ENCODE measurements at regions not wholly inside any gene's neighbourhood (a gene's known extent, or its start where the extent isn't known, plus 50 kb on each side); places are given as distances from the start of the nearest gene placed in this dataset.

DNA sequence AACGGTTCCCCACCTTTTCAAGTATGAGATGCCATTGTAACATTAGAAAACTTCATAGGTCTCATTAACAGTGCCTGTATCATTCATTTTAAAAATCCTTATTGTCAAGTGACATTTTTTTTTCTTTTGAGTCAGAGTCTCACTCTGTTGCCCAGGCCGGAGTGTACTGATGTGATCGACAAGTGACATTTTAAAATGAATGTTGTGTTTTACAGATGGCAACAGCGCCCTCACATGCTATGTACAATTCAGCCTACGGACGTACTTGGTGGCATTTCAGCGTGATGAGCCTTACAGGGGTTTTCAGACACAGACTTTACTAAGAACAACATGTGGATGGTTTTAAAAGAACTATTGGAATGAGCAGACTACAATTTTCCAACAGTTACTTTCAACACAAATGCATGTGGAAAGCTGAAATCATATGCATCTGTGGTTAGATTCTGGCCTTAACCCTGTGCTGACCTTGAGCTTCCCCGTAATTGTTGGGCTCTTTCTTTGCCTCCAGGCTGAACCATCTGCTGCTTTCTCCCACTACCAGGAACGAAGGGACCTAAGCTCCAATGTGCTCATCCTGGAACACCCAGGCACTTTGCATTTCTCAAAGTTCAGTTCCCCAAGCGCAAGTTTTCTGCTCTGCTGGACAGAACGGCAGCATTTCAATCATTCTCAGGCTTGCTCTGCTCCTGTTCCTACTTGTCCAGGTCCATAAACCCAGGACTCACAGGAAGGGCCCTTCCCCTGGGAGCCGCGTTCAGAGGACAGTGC lies 119.9 kb upstream of the NDUFV2 start:
- Histone ChIP-seq H3K27ac (ENCODE audit: low read depth in 1 of 3, low read length in 2 of 3) (no peak overlapping the region), H3K27me3 (ENCODE audit: control insufficient read depth in 3 of 3, insufficient read depth in 3 of 3, low read length in 3 of 3) (no peaks in the 10 kb centered on the region), H3K4me3 (ENCODE audit: low read depth in 1 of 3, low read length in 3 of 3) (no peak overlapping the region), H3K9me3 (ENCODE audit: control insufficient read depth in 2 of 2, insufficient read depth in 1 of 2, low read depth in 1 of 2, low read length in 1 of 2) (no peaks in the 10 kb centered on the region), H3K4me1 (ENCODE audit: control insufficient read depth in 3 of 3, insufficient read depth in 2 of 3, low read depth in 1 of 3, low read length in 2 of 3) (no peaks in the 10 kb centered on the region), H3K36me3 (ENCODE audit: control insufficient read depth in 3 of 3, insufficient read depth in 2 of 3, low read depth in 1 of 3, low read length in 3 of 3) (no peaks in the 10 kb centered on the region)
- FAIRE-seq (no peak), DNase-seq (peak; percentile 61 to 64)
- 44 to 53% (median 51%) methylated on average over 13 of the region's 13 CpGs for WGBS, 3 donors

DNA sequence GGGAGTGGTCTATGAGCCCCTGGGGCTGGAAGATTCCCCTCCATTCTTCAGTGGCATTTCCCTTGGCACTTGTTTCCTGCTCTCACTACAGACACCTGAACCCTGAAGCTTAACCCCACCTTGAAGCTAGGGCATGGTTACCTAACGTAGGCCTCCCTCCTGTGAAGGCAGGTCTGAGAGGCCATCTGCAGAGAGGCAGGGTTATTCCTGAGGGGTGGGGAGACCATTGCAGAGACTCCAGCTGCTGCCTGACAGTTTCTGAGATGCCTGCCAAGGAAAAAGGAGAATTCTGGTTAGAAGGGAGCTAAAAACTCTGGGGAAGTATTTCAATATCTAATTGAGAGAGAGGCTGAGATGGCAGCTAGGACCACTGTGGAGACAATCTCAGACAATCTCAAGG lies 119.3 kb upstream of the NDUFV2 start:
- 59 to 63% (median 62%) methylated on average over 1 of the region's 1 CpG for WGBS, 3 donors
- H3K27ac ChIP-seq (ENCODE audit: low read depth in 1 of 3, low read length in 2 of 3): no peak overlapping the region
- FAIRE-seq: no peak

DNA sequence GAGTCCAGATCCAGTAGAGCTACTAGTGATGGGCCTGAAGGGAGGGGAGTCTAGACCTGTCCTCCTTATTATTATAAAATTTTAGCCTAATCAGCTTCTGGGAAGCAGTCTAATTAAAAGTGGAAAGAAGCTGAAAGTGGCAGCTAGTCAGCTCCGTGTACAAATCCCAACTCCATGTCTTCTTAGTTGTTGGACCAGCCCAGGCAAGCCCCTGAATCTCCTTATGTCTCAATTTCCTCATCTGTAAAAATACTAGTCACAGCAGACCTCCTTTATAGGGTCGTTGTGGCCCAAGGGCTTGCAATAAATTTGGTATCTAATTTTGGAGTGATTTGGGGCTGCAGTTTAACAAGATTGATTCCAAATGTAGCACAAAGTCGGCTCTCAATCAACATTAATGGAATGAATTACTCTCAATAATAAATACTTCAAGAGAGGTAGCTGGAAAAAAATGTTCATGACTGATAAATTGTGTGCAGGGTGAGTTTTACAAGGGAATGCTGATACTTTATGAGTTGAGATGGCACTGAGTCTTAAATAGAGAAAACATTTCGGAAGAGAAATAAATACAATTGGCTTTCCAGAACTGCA lies 118.3 kb upstream of the NDUFV2 start:
- no peak overlapping the region for H3K27ac ChIP-seq (ENCODE audit: low read depth in 1 of 3, low read length in 2 of 3)
- DNase-seq (no peak), FAIRE-seq (no peak)
- no peaks in the 10 kb centered on the region for H3K36me3 ChIP-seq (ENCODE audit: control insufficient read depth in 3 of 3, insufficient read depth in 2 of 3, low read depth in 1 of 3, low read length in 3 of 3)
- no peaks in the 10 kb centered on the region for H3K27me3 ChIP-seq (ENCODE audit: control insufficient read depth in 3 of 3, insufficient read depth in 3 of 3, low read length in 3 of 3)
- H3K4me1 ChIP-seq (ENCODE audit: control insufficient read depth in 3 of 3, insufficient read depth in 2 of 3, low read depth in 1 of 3, low read length in 2 of 3): no peaks in the 10 kb centered on the region
- 59 to 80% (median 63%) methylated on average over 4 of the region's 4 CpGs for WGBS, 3 donors
- H3K4me3 ChIP-seq (ENCODE audit: low read depth in 1 of 3, low read length in 3 of 3): no peak overlapping the region
- H3K9me3 ChIP-seq (ENCODE audit: control insufficient read depth in 2 of 2, insufficient read depth in 1 of 2, low read depth in 1 of 2, low read length in 1 of 2): no peaks in the 10 kb centered on the region

More for the DNA sequence above, 119.3 kb upstream of the NDUFV2 start:
- DNase-seq: no peak
- no peak overlapping the region for H3K4me3 ChIP-seq (ENCODE audit: low read depth in 1 of 3, low read length in 3 of 3)
- H3K9me3 ChIP-seq (ENCODE audit: control insufficient read depth in 2 of 2, insufficient read depth in 1 of 2, low read depth in 1 of 2, low read length in 1 of 2): no peaks in the 10 kb centered on the region
- H3K4me1 ChIP-seq (ENCODE audit: control insufficient read depth in 3 of 3, insufficient read depth in 2 of 3, low read depth in 1 of 3, low read length in 2 of 3): no peaks in the 10 kb centered on the region
- no peaks in the 10 kb centered on the region for H3K36me3 ChIP-seq (ENCODE audit: control insufficient read depth in 3 of 3, insufficient read depth in 2 of 3, low read depth in 1 of 3, low read length in 3 of 3)
- H3K27me3 ChIP-seq (ENCODE audit: control insufficient read depth in 3 of 3, insufficient read depth in 3 of 3, low read length in 3 of 3): no peaks in the 10 kb centered on the region

DNA sequence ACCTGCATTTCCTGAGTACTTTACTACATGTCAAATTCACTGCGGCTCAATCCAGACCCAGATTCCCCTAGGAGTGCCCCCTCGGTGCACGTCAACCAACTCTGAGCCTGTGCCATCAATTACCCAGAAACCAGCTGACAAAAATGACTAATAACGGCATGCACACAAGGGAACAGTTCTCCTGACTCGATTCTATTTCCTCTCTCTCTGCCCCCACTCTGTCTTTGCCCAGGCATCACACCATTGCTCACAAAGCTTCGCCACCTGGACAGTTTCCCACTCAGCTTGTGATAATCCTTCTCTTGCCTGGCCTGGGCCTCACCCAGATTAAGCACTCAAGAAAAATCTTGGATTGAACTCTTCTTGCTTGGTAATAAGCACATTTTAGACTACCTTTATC lies 115.3 kb upstream of the NDUFV2 start:
- no peaks in the 10 kb centered on the region for H3K9me3 ChIP-seq (ENCODE audit: control insufficient read depth in 2 of 2, insufficient read depth in 1 of 2, low read depth in 1 of 2, low read length in 1 of 2)
- no peak overlapping the region for H3K4me3 ChIP-seq (ENCODE audit: low read depth in 1 of 3, low read length in 3 of 3)
- DNase-seq (no peak), FAIRE-seq (no peak)
- no peaks in the 10 kb centered on the region for H3K4me1 ChIP-seq (ENCODE audit: control insufficient read depth in 3 of 3, insufficient read depth in 2 of 3, low read depth in 1 of 3, low read length in 2 of 3)
- H3K27ac ChIP-seq (ENCODE audit: low read depth in 1 of 3, low read length in 2 of 3): no peak overlapping the region
- no peaks in the 10 kb centered on the region for H3K27me3 ChIP-seq (ENCODE audit: control insufficient read depth in 3 of 3, insufficient read depth in 3 of 3, low read length in 3 of 3)
- H3K36me3 ChIP-seq (ENCODE audit: control insufficient read depth in 3 of 3, insufficient read depth in 2 of 3, low read depth in 1 of 3, low read length in 3 of 3): no peaks in the 10 kb centered on the region
- WGBS, 3 donors: 63 to 78% (median 74%) methylated on average over 6 of the region's 6 CpGs

DNA sequence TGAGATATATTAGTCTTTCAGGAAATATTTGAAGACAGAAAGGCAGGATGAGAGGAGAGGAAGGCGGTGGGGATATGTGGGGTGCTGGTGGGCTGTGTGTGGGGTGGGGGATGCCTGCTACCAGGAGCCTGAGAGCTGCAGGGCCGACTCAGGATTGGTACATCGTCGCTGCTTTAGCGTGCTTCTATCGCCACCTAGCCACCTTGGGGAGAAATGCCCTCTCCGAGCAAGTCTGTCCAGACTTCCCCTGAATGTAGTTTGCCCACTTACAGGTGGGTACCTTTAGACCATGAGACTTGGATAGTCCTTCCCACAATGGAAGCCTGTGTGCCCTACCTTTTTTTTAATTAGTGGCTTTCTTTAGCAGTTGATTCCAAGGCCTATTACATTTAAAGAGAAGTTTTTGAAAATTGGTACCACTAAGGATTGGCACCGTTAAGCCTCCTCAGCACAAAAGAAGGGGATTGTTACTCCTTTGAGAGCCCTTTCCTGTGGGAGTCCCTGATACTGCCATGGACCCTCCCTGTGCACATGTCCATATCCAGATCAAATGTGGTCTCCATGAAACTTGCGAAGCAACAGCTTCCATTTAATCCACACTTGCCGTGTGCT lies 114.1 kb upstream of the NDUFV2 start:
- no peak for FAIRE-seq
- Histone ChIP-seq H3K36me3 (ENCODE audit: control insufficient read depth in 3 of 3, insufficient read depth in 2 of 3, low read depth in 1 of 3, low read length in 3 of 3) (no peaks in the 10 kb centered on the region), H3K9me3 (ENCODE audit: control insufficient read depth in 2 of 2, insufficient read depth in 1 of 2, low read depth in 1 of 2, low read length in 1 of 2) (no peaks in the 10 kb centered on the region), H3K27me3 (ENCODE audit: control insufficient read depth in 3 of 3, insufficient read depth in 3 of 3, low read length in 3 of 3) (no peaks in the 10 kb centered on the region), H3K4me1 (ENCODE audit: control insufficient read depth in 3 of 3, insufficient read depth in 2 of 3, low read depth in 1 of 3, low read length in 2 of 3) (no peaks in the 10 kb centered on the region), H3K4me3 (ENCODE audit: low read depth in 1 of 3, low read length in 3 of 3) (no peak overlapping the region), H3K27ac (ENCODE audit: low read depth in 1 of 3, low read length in 2 of 3) (no peak overlapping the region)
- peak; percentile 44 to 56 for DNase-seq
- 27 to 30% (median 28%) methylated on average over 10 of the region's 10 CpGs for WGBS, 3 donors

DNA sequence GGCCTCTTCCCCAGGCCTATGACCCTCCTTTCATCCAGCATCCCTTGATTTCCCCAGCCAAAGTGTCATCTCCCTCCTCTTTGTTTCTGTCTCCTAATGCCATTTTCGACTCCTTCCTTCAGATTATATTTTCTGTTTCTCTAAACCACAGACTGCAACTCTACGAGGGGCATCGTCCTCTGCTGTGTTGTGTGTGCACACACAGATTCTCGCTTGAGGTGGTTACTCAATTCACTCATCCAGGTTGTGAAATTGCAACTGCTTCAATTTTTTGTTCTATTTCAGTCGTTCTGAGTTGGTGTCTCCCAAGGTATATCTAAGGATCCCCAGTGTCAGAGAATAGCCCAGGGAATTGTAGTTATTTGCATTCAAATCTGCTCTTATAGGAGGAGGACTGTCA lies 113.5 kb upstream of the NDUFV2 start:
- Histone ChIP-seq H3K27ac (ENCODE audit: low read depth in 1 of 3, low read length in 2 of 3) (no peak overlapping the region), H3K4me3 (ENCODE audit: low read depth in 1 of 3, low read length in 3 of 3) (no peak overlapping the region), H3K27me3 (ENCODE audit: control insufficient read depth in 3 of 3, insufficient read depth in 3 of 3, low read length in 3 of 3) (no peaks in the 10 kb centered on the region), H3K36me3 (ENCODE audit: control insufficient read depth in 3 of 3, insufficient read depth in 2 of 3, low read depth in 1 of 3, low read length in 3 of 3) (no peaks in the 10 kb centered on the region), H3K9me3 (ENCODE audit: control insufficient read depth in 2 of 2, insufficient read depth in 1 of 2, low read depth in 1 of 2, low read length in 1 of 2) (no peaks in the 10 kb centered on the region), H3K4me1 (ENCODE audit: control insufficient read depth in 3 of 3, insufficient read depth in 2 of 3, low read depth in 1 of 3, low read length in 2 of 3) (no peaks in the 10 kb centered on the region)
- WGBS, 3 donors: 61 to 77% (median 68%) methylated on average over 5 of the region's 5 CpGs
- FAIRE-seq (no peak), DNase-seq (no peak)

DNA sequence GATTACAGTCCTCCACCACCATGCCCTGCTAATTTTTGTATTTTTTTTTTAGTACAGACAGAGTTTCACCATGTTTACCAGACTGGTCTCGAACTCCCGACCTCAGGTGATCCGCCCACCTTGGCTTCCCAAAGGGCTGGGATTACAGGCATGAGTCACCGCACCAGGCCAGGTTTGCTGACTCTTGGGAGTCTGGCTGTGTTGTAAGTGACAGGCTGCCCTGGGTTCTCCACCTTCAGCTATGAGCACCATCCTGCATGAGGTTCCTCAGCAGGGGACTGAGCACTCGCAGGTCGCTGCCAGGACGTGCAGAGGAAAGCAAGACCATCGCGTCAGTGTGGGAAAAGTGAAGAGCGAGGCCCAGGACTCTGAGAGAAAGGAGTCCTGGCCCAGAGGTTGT lies 112.6 kb upstream of the NDUFV2 start:
- no peak overlapping the region for H3K27ac ChIP-seq (ENCODE audit: low read depth in 1 of 3, low read length in 2 of 3)
- FAIRE-seq (no peak), DNase-seq (no peak)
- no peaks in the 10 kb centered on the region for H3K4me1 ChIP-seq (ENCODE audit: control insufficient read depth in 3 of 3, insufficient read depth in 2 of 3, low read depth in 1 of 3, low read length in 2 of 3)
- WGBS, 3 donors: 70 to 85% (median 81%) methylated on average over 10 of the region's 10 CpGs
- H3K27me3 ChIP-seq (ENCODE audit: control insufficient read depth in 3 of 3, insufficient read depth in 3 of 3, low read length in 3 of 3): no peaks in the 10 kb centered on the region
- H3K36me3 ChIP-seq (ENCODE audit: control insufficient read depth in 3 of 3, insufficient read depth in 2 of 3, low read depth in 1 of 3, low read length in 3 of 3): no peaks in the 10 kb centered on the region
- no peak overlapping the region for H3K4me3 ChIP-seq (ENCODE audit: low read depth in 1 of 3, low read length in 3 of 3)
- no peaks in the 10 kb centered on the region for H3K9me3 ChIP-seq (ENCODE audit: control insufficient read depth in 2 of 2, insufficient read depth in 1 of 2, low read depth in 1 of 2, low read length in 1 of 2)

DNA sequence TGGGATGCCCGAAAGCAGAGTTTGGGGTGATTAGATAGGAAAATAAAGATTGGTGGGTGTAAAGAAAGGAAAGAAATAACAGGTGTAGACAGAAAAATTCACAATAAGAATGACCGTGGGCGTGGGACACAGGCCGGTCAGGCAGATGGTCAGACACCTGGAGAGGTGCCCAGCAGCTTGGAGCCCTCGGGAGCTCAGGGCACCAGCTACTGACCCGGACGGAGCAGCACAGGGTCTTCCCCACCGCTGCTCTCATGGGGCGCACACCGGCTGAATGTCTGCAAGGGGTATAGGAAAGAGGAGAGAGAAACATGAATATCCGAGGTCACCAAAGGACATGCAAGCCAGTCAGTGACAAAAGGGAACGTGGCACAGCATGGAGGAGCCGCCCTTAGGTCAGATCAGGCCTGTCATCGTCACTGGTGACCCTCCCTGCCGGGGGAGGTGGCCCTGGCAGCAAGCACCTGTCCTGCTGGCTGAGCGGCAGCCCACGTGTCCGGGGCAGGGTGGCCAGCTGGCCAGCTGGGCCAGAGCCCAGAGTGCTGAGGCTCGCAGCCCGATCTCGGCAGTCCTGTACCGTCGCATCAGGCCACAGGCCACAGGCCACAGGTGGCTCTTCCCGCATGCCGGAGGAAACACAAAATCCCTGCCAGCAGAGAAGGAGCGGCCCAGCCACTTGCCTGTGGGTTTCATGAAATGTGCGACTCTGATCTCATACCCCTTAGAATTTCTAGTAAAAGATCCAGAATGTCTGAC lies 112.0 kb upstream of the NDUFV2 start:
- FAIRE-seq (no peak), DNase-seq (no peak)
- no peaks in the 10 kb centered on the region for H3K4me1 ChIP-seq (ENCODE audit: control insufficient read depth in 3 of 3, insufficient read depth in 2 of 3, low read depth in 1 of 3, low read length in 2 of 3)
- 76 to 83% (median 80%) methylated on average over 26 to 27 of the region's 27 CpGs for WGBS, 3 donors
- no peaks in the 10 kb centered on the region for H3K36me3 ChIP-seq (ENCODE audit: control insufficient read depth in 3 of 3, insufficient read depth in 2 of 3, low read depth in 1 of 3, low read length in 3 of 3)
- H3K9me3 ChIP-seq (ENCODE audit: control insufficient read depth in 2 of 2, insufficient read depth in 1 of 2, low read depth in 1 of 2, low read length in 1 of 2): no peaks in the 10 kb centered on the region
- no peak overlapping the region for H3K4me3 ChIP-seq (ENCODE audit: low read depth in 1 of 3, low read length in 3 of 3)
- no peaks in the 10 kb centered on the region for H3K27me3 ChIP-seq (ENCODE audit: control insufficient read depth in 3 of 3, insufficient read depth in 3 of 3, low read length in 3 of 3)
- H3K27ac ChIP-seq (ENCODE audit: low read depth in 1 of 3, low read length in 2 of 3): no peak overlapping the region
